A549 (cell line): ENCODE measurements at regions not wholly inside any gene's neighbourhood (a gene's known extent, or its start where the extent isn't known, plus 50 kb on each side); places are given as distances from the start of the nearest gene placed in this dataset.

Source experiments
- ATAC-seq, 2 experiments: fragments of 200-7000 bp in 1 of 2; fragments of >200 bp in 1 of 2; cut with Nextera tagmentation in 1 of 2; cut with Tn5 transposase in 1 of 2; 3 replicates each; pipeline versions ENCODE4 v1.8.0 to v1.9.1; 2018 to 2020; ENCODE audit warnings: mild to moderate bottlenecking in 1 of 2, moderate library complexity in 1 of 2
- CTCF ChIA-PET: fragments of 300-600 bp; sonication (Branson Sonifier 250); formaldehyde crosslinking; extraction: SDS; loops from one replicate; lab custom pipeline; 2021; ENCODE audit warnings: antibody characterized with exemption, inconsistent platforms; lab: Yijun Ruan, JAX
- POLR2A ChIA-PET: fragments of 350-600 bp; formaldehyde crosslinking; extraction: SDS; loops from one replicate; lab custom pipeline; 2021; ENCODE audit warnings: antibody characterized with exemption, inconsistent platforms; lab: Yijun Ruan, JAX
- DNase-seq, 2 experiments: peaks; one replicate each; pipeline versions ENCODE4 v3.0.0 to v3.0.0-alpha.2; 2011 to 2016; ENCODE audit warnings: low read depth in 1 of 2, low spot score in 1 of 2
- FAIRE-seq: peaks from 2 replicates; lab custom pipeline; 2011; peaks lifted over from hg19 to GRCh38; lab: Jason Lieb, UNC
- H3K27ac ChIP-seq, 2 experiments: fragments of >200 bp; sonication (Bioruptor Twin); formaldehyde crosslinking; 3 replicates each; pipeline ENCODE4 v1.5.1; 2016 to 2017
- H3K4me1 ChIP-seq: fragments of >200 bp; sonication (Bioruptor Twin); formaldehyde crosslinking; 3 replicates; pipeline ENCODE4 v1.6.1; 2016
- H3K4me2 ChIP-seq: fragments of >200 bp; sonication (Bioruptor Twin); formaldehyde crosslinking; 3 replicates; pipeline ENCODE4 v1.6.1; 2016
- H3K4me3 ChIP-seq: fragments of >200 bp; sonication (Bioruptor Twin); formaldehyde crosslinking; 3 replicates; pipeline ENCODE4 v1.5.1; 2016
- H3K9me3 ChIP-seq: fragments of >200 bp; sonication (Bioruptor Twin); formaldehyde crosslinking; 3 replicates; pipeline ENCODE4 v1.6.1; 2016
- ATOH8 ChIP-seq: fragments of 250-450 bp; sonication (Bioruptor Pico); IDR thresholded peaks from 2 replicates; pipeline ENCODE4 v1.5.0; 2020; ENCODE audit warnings: low read depth, mild to moderate bottlenecking, moderate library complexity
- BCL3 ChIP-seq: fragments of >200 bp; sonication (Bioruptor Twin); formaldehyde crosslinking; IDR thresholded peaks from 3 replicates; pipeline ENCODE4 v1.6.1; 2016
- BHLHE40 ChIP-seq: IDR thresholded peaks from 2 replicates; pipeline ENCODE4 v1.6.1; 2012; ENCODE audit warnings: low read depth, low read length, inconsistent platforms
- CBX8 ChIP-seq: fragments of 200-600 bp; sonication (generic); IDR thresholded peaks from 2 replicates; pipeline ENCODE4 v1.6.1; 2016
- CEBPB ChIP-seq, 2 experiments: fragments of >200 bp in 1 of 2; sonication (Bioruptor Twin) in 1 of 2; formaldehyde crosslinking in 1 of 2; IDR thresholded peaks; 2 replicates each; pipeline ENCODE4 v1.6.1; 2012 to 2016
- E2F6 ChIP-seq: IDR thresholded peaks from 2 replicates; pipeline ENCODE4 v1.6.1; 2012; ENCODE audit warnings: low read depth, borderline replicate concordance
- EHMT2 ChIP-seq: fragments of 200-600 bp; sonication (generic); IDR thresholded peaks from 2 replicates; pipeline ENCODE4 v1.6.1; 2016; ENCODE audit warnings: antibody characterized with exemption, low read depth, mild to moderate bottlenecking, moderate library complexity
- EP300 ChIP-seq, 2 experiments: fragments of >200 bp; sonication (Bioruptor Twin); formaldehyde crosslinking; IDR thresholded peaks; 2 replicates in 1 of 2; 3 replicates in 1 of 2; pipeline ENCODE4 v1.6.1; 2016 to 2017
- ESRRA ChIP-seq: fragments of 150-350 bp; IDR thresholded peaks from 2 replicates; pipeline ENCODE4 v1.6.1; 2014; ENCODE audit warnings: mild to moderate bottlenecking, low read length, borderline replicate concordance
- HDAC2 ChIP-seq: fragments of 200-600 bp; sonication (generic); IDR thresholded peaks from 2 replicates; pipeline ENCODE4 v1.6.1; 2016
- HES2 ChIP-seq: fragments of >200 bp; sonication (Bioruptor Twin); formaldehyde crosslinking; IDR thresholded peaks from 2 replicates; pipeline ENCODE4 v1.6.1; 2016
- HEYL ChIP-seq: fragments of 250-450 bp; sonication (Bioruptor Pico); IDR thresholded peaks from 2 replicates; pipeline ENCODE4 v1.8.0; 2021; ENCODE audit warnings: mild to moderate bottlenecking, moderate library complexity
- HMGXB4 ChIP-seq: fragments of 250-450 bp; sonication (Bioruptor Pico); IDR thresholded peaks from 2 replicates; pipeline ENCODE4 v1.5.0; 2021; ENCODE audit warnings: mild to moderate bottlenecking, moderate library complexity, borderline replicate concordance
- HOXB5 ChIP-seq: fragments of 250-450 bp; sonication (Bioruptor Pico); IDR thresholded peaks from 2 replicates; pipeline ENCODE4 v1.5.0; 2020; ENCODE audit warnings: mild to moderate bottlenecking, moderate library complexity
- JUNB ChIP-seq: fragments of >200 bp; sonication (Bioruptor Twin); formaldehyde crosslinking; IDR thresholded peaks from 2 replicates; pipeline ENCODE4 v1.6.1; 2016
- KDM1A ChIP-seq: fragments of 200-600 bp; sonication (generic); IDR thresholded peaks from 2 replicates; pipeline ENCODE4 v1.6.1; 2016; ENCODE audit warnings: low read depth, mild to moderate bottlenecking
- MAX ChIP-seq: IDR thresholded peaks from 2 replicates; pipeline ENCODE4 v1.6.1; 2012
- MAZ ChIP-seq: fragments of 150-350 bp; IDR thresholded peaks from 2 replicates; pipeline ENCODE4 v1.6.1; 2014; ENCODE audit warnings: antibody characterized with exemption, low read depth, low read length, borderline replicate concordance
- NFE2L2 ChIP-seq: fragments of 150-350 bp; conservative IDR thresholded peaks from 2 replicates; pipeline ENCODE4 v1.6.1; 2014; ENCODE audit warnings: low read length
- NPAS2 ChIP-seq: fragments of 250-450 bp; sonication (Bioruptor Pico); IDR thresholded peaks from 2 replicates; pipeline ENCODE4 v1.8.0; 2022; ENCODE audit warnings: mild to moderate bottlenecking, moderate library complexity, borderline replicate concordance
- PBX3 ChIP-seq: IDR thresholded peaks from 2 replicates; pipeline ENCODE4 v1.6.1; 2012
- RCOR1 ChIP-seq: fragments of 150-350 bp; IDR thresholded peaks from 2 replicates; pipeline ENCODE4 v1.6.1; 2014; ENCODE audit warnings: antibody characterized with exemption, low read length, low read depth
- SMC3 ChIP-seq: fragments of >200 bp; sonication (Bioruptor Twin); formaldehyde crosslinking; IDR thresholded peaks from 3 replicates; pipeline ENCODE4 v1.6.1; 2018; ENCODE audit warnings: inconsistent platforms
- USF2 ChIP-seq: fragments of 450-650 bp; IDR thresholded peaks from 2 replicates; pipeline ENCODE4 v1.6.1; 2014; ENCODE audit warnings: antibody characterized with exemption
- ZFP36 ChIP-seq: fragments of 450-650 bp; IDR thresholded peaks from 2 replicates; pipeline ENCODE4 v1.6.1; 2014; ENCODE audit warnings: borderline replicate concordance; ENCODE audit not compliant: partially characterized antibody
- WGBS: methylation state at CpG from one replicate; pipeline ENCODE4 v1.1.6; 2017; ENCODE audit errors: missing lambda C conversion rate; 5-methylcytosine and 5-hydroxymethylcytosine counted together

GRCh38 chr16:73724503-73724902, 572.1 kb upstream of the PSMD7 start:
- CTCF ChIA-PET, result no interaction called here

GRCh38 chr16:73717266-73717974, 579.2 kb upstream of the PSMD7 start:
- Histone ChIP-seq H3K9me3 (no peaks in the 10 kb centered on the region), H3K27ac (no peak overlapping the region), H3K4me3 (no peak overlapping the region), H3K4me1 (no peaks in the 10 kb centered on the region), H3K4me2 (no peak overlapping the region)
- ChIA-PET POLR2A (no interaction called here), CTCF (no interaction called here)
- FAIRE-seq (no peak), DNase-seq (no peak), ATAC-seq (no peak)
- 15% methylated on average over 11 of the region's 11 CpGs for WGBS
- no peak for TF ChIP-seq HDAC2
- TF ChIP-seq EHMT2, result no peak
- TF ChIP-seq CEBPB (IDR thresholded peaks at IDR 0.05), result no peak
- TF ChIP-seq MAZ, result no peak
- no peak for TF ChIP-seq BHLHE40
- TF ChIP-seq HEYL (CRISPR knock-in tag), result no peak
- no peak for TF ChIP-seq JUNB
- no peak for TF ChIP-seq KDM1A
- no peak for TF ChIP-seq SMC3
- TF ChIP-seq MAX, result no peak
- no peak for TF ChIP-seq HMGXB4
- TF ChIP-seq NPAS2 (CRISPR knock-in tag), result no peak
- TF ChIP-seq HES2, result no peak
- TF ChIP-seq USF2, result no peak
- TF ChIP-seq NFE2L2, result no peak
- TF ChIP-seq BCL3, result no peak
- no peak for TF ChIP-seq PBX3
- no peak for TF ChIP-seq RCOR1
- TF ChIP-seq HOXB5 (CRISPR knock-in tag), result no peak
- TF ChIP-seq E2F6, result no peak

More at GRCh38 chr16:73724503-73724902, 572.1 kb upstream of the PSMD7 start:
- POLR2A ChIA-PET, result no interaction called here
- no peak for DNase-seq
- no peaks in the 10 kb centered on the region for H3K9me3 ChIP-seq
- ATAC-seq, result no peak
- no peak for FAIRE-seq
- TF ChIP-seq HDAC2 (no peak), ESRRA (no peak), ATOH8 (no peak), NFE2L2 (no peak), SMC3 (no peak), EP300 (IDR thresholded peaks at IDR 0.05) (no peak), PBX3 (no peak), ZFP36 (no peak), HES2 (no peak), CBX8 (no peak), KDM1A (no peak)
- H3K4me2 ChIP-seq, result no peak overlapping the region
- no peak overlapping the region for H3K4me3 ChIP-seq
- 4% methylated on average over 2 of the region's 2 CpGs for WGBS
- no peak overlapping the region for H3K27ac ChIP-seq
- no peaks in the 10 kb centered on the region for H3K4me1 ChIP-seq
